Fibroblast of mammary gland (primary cell): ENCODE measurements at regions not wholly inside any gene's neighbourhood (a gene's known extent, or its start where the extent isn't known, plus 50 kb on each side); places are given as distances from the start of the nearest gene placed in this dataset.

Experiments
- DNase-seq: peaks from one replicate; pipeline ENCODE4 v3.0.0-alpha.2; 2010; ENCODE audit warnings: low read depth
- H3K4me3 ChIP-seq: 2 replicates; pipeline ENCODE4 v1.5.1; 2011; ENCODE audit warnings: low read depth, mild to moderate bottlenecking, low read length, moderate library complexity; ENCODE audit not compliant: control insufficient read depth
- TF ChIP-seq, protein P1 (sequence below): conservative IDR thresholded peaks from 2 replicates; pipeline ENCODE4 v1.5.1; 2011; ENCODE audit warnings: low read depth, low read length, inconsistent platforms; ENCODE audit not compliant: control insufficient read depth, insufficient read depth

DNA sequence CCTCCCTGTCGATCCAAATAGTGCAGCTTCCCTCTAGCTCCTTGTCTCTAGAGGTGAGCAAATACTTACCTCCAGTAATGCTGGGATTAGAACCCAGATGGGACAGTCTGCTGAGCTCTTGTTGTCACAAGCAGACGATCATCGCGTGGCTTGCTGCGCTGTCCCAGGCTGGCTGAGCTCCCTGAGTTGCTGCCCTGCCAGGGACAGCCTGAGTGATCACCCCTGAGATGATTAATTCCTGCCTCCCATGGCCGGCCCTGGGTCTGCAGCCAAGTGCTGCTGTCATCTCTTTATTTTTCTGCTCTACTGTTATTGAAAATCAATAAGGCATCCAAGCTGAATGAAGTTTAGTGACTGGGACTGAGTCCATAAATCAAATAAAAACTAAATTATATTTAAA is 94.0 kb upstream of the ALDH1B1 start:
- TF ChIP-seq, protein P1, sequence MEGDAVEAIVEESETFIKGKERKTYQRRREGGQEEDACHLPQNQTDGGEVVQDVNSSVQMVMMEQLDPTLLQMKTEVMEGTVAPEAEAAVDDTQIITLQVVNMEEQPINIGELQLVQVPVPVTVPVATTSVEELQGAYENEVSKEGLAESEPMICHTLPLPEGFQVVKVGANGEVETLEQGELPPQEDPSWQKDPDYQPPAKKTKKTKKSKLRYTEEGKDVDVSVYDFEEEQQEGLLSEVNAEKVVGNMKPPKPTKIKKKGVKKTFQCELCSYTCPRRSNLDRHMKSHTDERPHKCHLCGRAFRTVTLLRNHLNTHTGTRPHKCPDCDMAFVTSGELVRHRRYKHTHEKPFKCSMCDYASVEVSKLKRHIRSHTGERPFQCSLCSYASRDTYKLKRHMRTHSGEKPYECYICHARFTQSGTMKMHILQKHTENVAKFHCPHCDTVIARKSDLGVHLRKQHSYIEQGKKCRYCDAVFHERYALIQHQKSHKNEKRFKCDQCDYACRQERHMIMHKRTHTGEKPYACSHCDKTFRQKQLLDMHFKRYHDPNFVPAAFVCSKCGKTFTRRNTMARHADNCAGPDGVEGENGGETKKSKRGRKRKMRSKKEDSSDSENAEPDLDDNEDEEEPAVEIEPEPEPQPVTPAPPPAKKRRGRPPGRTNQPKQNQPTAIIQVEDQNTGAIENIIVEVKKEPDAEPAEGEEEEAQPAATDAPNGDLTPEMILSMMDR: no peak
- no peak for DNase-seq
- H3K4me3 ChIP-seq: no peak overlapping the region

DNA sequence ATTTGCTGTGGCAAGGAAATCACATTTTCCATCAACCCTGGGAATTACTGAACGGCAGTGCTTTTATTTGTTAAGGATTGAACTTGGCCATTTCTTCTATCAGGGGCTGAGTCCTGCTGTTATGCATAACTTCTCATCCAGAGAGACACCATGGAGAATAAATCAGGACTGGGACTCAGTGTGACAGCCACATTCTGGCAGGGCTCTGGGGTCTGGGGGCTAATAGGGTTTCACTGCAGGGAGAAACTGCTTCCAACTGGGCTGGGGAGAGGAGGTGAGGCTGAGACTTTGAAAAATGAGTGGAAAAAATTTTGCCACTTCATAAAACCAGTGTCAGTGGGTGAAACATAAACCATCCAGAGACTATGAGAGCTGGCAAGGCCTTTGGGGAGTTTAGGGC is 95.7 kb upstream of the ALDH1B1 start:
- no peak for DNase-seq
- no peak overlapping the region for H3K4me3 ChIP-seq
- TF ChIP-seq, protein P1: no peak

DNA sequence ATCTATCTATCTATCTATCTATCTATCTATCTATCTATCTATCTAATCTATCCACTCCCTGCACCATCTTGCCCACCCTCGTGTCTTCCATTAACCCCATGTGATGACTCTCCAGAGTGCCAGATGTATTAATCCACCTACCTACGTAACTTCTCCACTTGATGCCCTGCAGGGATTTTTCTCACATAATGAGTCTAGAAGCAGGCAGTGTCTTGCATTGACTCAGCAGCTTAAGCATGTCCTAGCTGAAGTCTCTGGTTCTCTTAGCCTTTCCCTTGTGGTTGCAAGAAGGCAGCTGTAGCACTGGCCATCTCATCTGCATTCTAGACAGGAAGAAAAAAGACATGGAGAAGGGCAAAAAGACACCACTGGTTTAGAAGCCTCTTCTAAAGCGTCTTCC is 96.7 kb upstream of the ALDH1B1 start:
- no peak overlapping the region for H3K4me3 ChIP-seq
- DNase-seq: no peak
- TF ChIP-seq, protein P1: no peak

DNA sequence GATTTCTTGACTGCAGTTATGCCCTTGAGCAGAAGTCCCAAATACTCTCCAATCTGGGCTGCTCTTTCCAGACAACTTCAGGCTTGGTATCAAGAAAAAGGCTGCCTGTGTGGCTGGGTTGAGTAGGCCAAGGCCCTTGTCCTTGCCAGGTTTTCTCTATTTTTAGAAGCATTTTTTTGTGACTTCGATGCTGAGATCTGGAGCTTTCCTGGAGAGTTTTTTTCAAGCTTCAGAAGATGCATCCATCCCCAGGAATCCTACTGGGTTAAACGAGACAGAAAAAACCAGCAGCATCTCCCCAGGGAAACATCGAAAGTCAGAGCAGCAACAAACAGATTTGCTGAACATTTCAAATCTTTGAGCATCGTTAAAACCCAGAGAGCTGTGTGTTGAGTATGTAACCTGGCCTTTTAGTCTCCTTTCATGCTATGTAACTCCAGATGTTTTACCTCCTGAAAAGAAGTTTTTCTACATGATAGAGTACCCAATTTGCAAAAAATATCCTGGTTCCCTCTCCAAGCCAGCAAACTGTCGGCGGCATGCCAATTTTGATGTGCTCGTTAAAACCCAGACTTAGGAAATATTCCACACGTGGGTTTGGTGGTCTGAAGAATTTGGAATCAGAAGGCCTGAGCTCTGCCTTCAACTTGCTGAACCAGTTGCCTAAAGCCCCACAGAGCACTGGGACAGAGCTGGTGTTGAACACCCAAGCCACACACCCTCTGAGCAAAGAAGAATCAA is 98.1 kb upstream of the ALDH1B1 start:
- TF ChIP-seq, protein P1: no peak
- DNase-seq: no peak
- H3K4me3 ChIP-seq: no peak overlapping the region

DNA sequence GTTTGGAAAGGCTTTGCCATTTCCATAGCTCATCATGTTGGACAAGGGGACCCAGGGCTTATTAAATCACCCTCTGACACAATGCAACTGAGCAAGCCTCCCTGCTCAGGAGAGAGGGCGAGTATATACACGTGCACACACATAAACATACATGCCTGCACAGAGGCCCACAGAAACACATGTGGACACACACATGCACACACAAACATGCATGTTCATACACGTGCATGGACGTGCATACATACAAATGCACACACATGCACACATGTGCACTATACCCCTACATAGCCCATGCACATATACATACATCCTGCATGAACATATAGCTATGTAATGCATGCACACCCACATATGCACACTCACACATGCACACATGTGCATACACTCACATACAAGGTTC is 99.5 kb upstream of the ALDH1B1 start:
- no peak overlapping the region for H3K4me3 ChIP-seq
- no peak for DNase-seq
- TF ChIP-seq, protein P1: no peak

DNA sequence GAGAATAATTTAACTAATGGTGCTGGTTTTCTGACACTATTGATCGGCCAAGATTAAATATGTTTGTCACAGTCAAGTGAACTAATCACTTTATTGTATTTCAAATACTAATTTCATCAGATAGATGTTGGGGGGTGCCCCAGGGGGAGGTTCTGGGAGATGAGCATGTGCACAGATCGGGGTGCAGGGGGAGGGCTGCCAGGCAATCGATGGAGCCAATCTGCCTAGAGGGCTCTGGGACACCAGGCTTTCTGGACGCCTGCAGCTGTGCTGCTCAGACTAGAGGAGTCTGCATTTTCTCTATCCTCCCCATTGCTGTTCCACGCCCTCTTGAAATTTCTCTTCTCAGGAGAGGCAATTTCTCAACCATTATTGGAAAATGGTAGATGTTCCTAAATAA is 100.0 kb upstream of the ALDH1B1 start:
- DNase-seq: no peak
- no peak overlapping the region for H3K4me3 ChIP-seq
- TF ChIP-seq, protein P1: no peak

DNA sequence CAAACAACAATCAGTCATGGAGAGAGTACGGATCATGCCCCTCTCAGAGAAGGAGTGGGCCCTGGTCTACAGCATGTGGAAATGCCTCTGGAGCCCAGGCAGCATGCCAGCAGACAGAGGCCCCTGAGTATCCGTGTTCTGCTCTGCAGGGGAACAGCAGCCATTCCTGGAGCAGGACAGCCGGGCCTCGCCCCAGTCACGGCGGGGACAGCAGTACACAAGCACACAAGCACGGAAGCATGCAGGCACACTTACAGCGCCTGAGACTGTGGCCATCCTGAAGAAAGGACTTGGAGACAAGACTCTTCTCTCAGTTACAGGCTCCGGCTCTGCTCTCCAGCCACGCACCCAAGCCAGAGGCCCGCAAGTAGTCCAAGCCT is 102.6 kb upstream of the ALDH1B1 start:
- DNase-seq: no peak
- TF ChIP-seq, protein P1: no peak
- no peak overlapping the region for H3K4me3 ChIP-seq
